ENCODE measurements at regions not wholly inside any gene's neighbourhood (a gene's known extent, or its start where the extent isn't known, plus 50 kb on each side); places are given as distances from the start of the nearest gene placed in this dataset.

DNA sequence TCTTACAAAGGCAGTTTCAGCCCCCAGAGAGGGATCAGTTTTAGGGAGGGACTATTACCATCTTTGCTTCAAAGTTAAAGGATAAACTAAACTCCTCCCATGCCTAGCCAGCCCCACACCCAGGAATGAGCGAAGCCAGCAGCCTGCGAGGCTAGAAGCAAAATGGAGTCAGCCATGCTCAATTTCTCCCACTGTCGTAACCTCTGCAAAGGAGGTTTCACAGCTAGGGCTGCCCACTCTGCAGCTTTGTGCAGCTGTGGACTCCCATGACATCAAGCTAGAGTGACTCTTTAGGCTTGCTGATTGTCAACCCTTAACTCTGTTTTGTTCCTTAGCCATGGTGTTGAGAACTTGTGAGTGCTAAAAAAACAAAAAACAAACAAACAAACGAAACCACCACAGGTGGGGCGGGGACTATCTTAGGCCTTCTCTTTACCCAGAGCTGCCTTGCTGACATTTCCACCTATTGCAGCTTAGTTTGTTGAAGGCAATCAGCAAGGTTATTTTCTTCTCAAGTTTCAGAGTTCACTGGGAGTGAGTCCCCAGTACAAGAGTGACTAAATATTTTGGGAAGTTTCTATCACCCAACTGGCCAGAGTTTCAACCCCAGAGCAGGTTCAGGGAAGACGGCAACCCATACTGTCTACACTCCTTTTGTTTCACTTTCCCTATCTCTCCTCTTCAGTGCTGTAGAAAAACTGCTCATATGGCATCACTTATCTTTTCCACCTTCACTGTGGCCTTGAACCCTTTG, 592.1 kb downstream of the XIRP2 start:
- Histone ChIP-seq H3K27ac (no peak overlapping the region), H3K9me3 (no peaks in the 10 kb centered on the region), H3K4me3 (no peak overlapping the region), H3K27me3 (no peaks in the 10 kb centered on the region), H3K4me1 (ENCODE audit: insufficient read depth) (no peaks in the 10 kb centered on the region), H3K36me3 (no peaks in the 10 kb centered on the region)
- 77 to 88% (median 81%) methylated on average over 6 of the region's 6 CpGs for WGBS, 3 donors
- TF ChIP-seq EP300 (IDR thresholded peaks at IDR 0.05) (no peak), CTCF (IDR thresholded peaks at IDR 0.05) (no peak), POLR2A (IDR thresholded peaks at IDR 0.05) (no peak)
- no peak for DNase-seq
- intact Hi-C loops (cut with DNase I), result no loop called here

GRCh38 chr2:167478196-167478595, 589.9 kb downstream of the XIRP2 start:
- no peak for TF ChIP-seq POLR2A (IDR thresholded peaks at IDR 0.05)
- no peak for TF ChIP-seq EP300 (IDR thresholded peaks at IDR 0.05)
- TF ChIP-seq CTCF (IDR thresholded peaks at IDR 0.05), result no peak

GRCh38 chr2:167475791-167476190, 587.5 kb downstream of the XIRP2 start:
- intact Hi-C loops (cut with DNase I), result no loop called here

More at GRCh38 chr2:167478196-167478595, 589.9 kb downstream of the XIRP2 start:
- intact Hi-C loops (cut with DNase I), result no loop called here
- H3K27me3 ChIP-seq, result no peaks in the 10 kb centered on the region
- no peaks in the 10 kb centered on the region for H3K4me1 ChIP-seq (ENCODE audit: insufficient read depth)
- no peak overlapping the region for H3K27ac ChIP-seq
- no peaks in the 10 kb centered on the region for H3K9me3 ChIP-seq
- WGBS, 3 donors, result 89 to 93% (median 89%) methylated on average over 3 of the region's 3 CpGs
- DNase-seq, result no peak
- no peak overlapping the region for H3K4me3 ChIP-seq
- no peaks in the 10 kb centered on the region for H3K36me3 ChIP-seq

GRCh38 chr2:167471734-167472133, 583.5 kb downstream of the XIRP2 start:
- TF ChIP-seq EP300 (IDR thresholded peaks at IDR 0.05), result no peak
- no peak for TF ChIP-seq POLR2A (IDR thresholded peaks at IDR 0.05)
- no peak for TF ChIP-seq CTCF (IDR thresholded peaks at IDR 0.05)
- no peaks in the 10 kb centered on the region for H3K4me1 ChIP-seq (ENCODE audit: insufficient read depth)
- no peak overlapping the region for H3K27ac ChIP-seq
- H3K27me3 ChIP-seq, result no peaks in the 10 kb centered on the region
- no peaks in the 10 kb centered on the region for H3K36me3 ChIP-seq
- intact Hi-C loops (cut with DNase I), result no loop called here
- H3K9me3 ChIP-seq, result no peaks in the 10 kb centered on the region
- no peak overlapping the region for H3K4me3 ChIP-seq
- DNase-seq, result no peak

More at GRCh38 chr2:167475791-167476190, 587.5 kb downstream of the XIRP2 start:
- 61 to 67% (median 63%) methylated on average over 2 of the region's 2 CpGs for WGBS, 3 donors
- Histone ChIP-seq H3K4me3 (no peak overlapping the region), H3K4me1 (ENCODE audit: insufficient read depth) (no peaks in the 10 kb centered on the region), H3K27me3 (no peaks in the 10 kb centered on the region), H3K9me3 (no peaks in the 10 kb centered on the region), H3K27ac (no peak overlapping the region), H3K36me3 (no peaks in the 10 kb centered on the region)
- TF ChIP-seq EP300 (IDR thresholded peaks at IDR 0.05) (no peak), CTCF (IDR thresholded peaks at IDR 0.05) (no peak), POLR2A (IDR thresholded peaks at IDR 0.05) (no peak)
- DNase-seq, result no peak
